HUES48 (cell line): ENCODE measurements at regions not wholly inside any gene's neighbourhood (a gene's known extent, or its start where the extent isn't known, plus 50 kb on each side); places are given as distances from the start of the nearest gene placed in this dataset.

Source experiments
- H3K27ac ChIP-seq: one replicate; pipeline ENCODE4 v1.7.0; 2013; ENCODE audit warnings: low read depth, low read length, inconsistent platforms
- H3K27me3 ChIP-seq: 2 replicates; pipeline ENCODE4 v1.6.1; 2013; ENCODE audit warnings: mild to moderate bottlenecking, low read length; ENCODE audit not compliant: control insufficient read depth, insufficient read depth
- H3K36me3 ChIP-seq: 2 replicates; pipeline ENCODE4 v1.6.1; 2013; ENCODE audit warnings: low read length; ENCODE audit not compliant: control insufficient read depth, insufficient read depth
- H3K4me1 ChIP-seq: 2 replicates; pipeline ENCODE4 v1.6.1; 2013; ENCODE audit warnings: mild to moderate bottlenecking, low read length; ENCODE audit not compliant: control insufficient read depth, insufficient read depth
- H3K4me3 ChIP-seq: 2 replicates; pipeline ENCODE4 v1.5.1; 2013; ENCODE audit warnings: mild to moderate bottlenecking, low read depth, low read length
- H3K9ac ChIP-seq: 2 replicates; pipeline ENCODE4 v1.6.1; 2013; ENCODE audit warnings: mild to moderate bottlenecking, low read depth, low read length, moderate library complexity
- H3K9me3 ChIP-seq: 2 replicates; pipeline ENCODE4 v1.6.1; 2013; ENCODE audit warnings: low read length; ENCODE audit not compliant: control insufficient read depth, insufficient read depth

DNA sequence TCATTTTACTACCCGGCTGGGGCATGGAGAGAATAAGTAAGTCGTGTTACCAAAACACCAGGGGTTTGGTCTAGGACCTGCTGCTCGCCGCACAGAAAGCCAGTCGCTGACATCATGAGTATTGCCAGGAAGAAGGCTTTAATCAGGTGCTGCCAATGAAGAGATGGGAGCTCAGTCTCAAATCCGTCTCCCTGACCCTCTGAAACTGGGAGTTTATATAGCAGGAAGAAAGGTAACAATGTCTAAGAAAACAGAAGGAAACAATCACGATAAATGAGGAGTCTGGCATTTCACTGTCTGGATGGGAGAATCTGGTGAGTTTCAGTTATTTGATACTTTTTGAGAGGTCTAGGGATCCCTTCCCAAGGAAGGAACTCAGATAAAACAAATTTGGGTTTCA is 437.9 kb upstream of the JARID2 start:
- Histone ChIP-seq H3K4me3 (no peak overlapping the region), H3K27ac (no peak overlapping the region), H3K4me1 (peaks cover 8% of the 10 kb centered on the region; the same call in 1 of the 2 replicates), H3K9me3 (no peaks in the 10 kb centered on the region), H3K27me3 (0 out of 2 replicates have a peak, but pooled peaks cover 7% of the 10 kb centered on the region), H3K36me3 (no peaks in the 10 kb centered on the region), H3K9ac (no peak overlapping the region)

DNA sequence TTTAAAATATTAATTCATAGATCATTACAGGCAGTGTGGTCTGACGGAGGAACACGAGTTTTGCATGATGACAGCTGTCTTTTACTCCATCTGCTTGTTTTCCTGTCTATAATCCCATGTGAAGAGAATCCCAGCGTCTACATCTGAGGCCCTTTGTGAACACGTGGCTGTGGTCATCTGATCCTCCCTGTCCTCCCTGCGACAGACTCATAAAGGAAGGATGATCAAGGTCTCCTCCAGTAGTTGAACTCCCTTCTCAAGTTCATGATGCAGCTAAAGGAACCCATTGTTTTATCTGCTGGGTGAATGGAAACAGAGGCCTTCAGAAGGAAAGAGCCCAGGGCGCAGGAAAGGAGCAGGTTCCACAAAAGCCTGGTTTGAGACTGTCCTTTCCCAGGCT is 435.8 kb upstream of the JARID2 start:
- H3K27ac ChIP-seq = no peak overlapping the region

DNA sequence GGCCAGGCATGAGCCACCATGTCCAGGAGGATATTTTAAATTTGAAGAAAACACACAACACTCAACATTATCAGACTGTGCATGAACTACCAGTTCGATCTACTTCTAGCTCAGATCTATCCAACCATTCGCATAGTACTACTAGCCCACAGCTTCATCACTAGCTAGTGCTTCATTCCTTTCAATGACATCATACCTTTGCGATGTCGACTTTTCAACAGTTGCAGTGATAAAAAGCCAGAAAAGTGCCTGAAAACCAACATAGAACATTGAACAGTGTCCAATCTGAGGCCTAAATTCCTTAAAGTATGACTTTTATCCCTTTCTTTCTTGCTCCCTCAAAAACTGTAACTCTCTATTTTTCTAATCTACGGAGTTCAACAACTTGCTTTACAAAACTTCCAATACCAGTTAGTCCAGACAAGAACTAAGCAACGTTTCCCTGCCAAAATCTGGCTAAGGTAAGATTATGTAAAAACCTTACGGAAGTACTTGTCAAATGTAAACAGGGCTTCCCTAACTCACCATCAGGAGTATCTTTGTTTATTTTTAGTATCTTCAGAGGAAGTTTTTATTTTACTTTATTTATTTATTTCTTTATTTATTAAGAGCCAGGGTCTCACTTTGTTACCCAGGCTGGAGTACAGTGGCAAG is 434.0 kb upstream of the JARID2 start:
- H3K9me3 ChIP-seq = no peaks in the 10 kb centered on the region
- H3K27ac ChIP-seq = no peak overlapping the region
- H3K36me3 ChIP-seq = no peaks in the 10 kb centered on the region
- H3K4me3 ChIP-seq = no peak overlapping the region
- H3K27me3 ChIP-seq = no peaks in the 10 kb centered on the region
- H3K4me1 ChIP-seq = peaks cover 17% of the 10 kb centered on the region
- H3K9ac ChIP-seq = no peak overlapping the region

More for the DNA sequence above, 435.8 kb upstream of the JARID2 start:
- Histone ChIP-seq H3K36me3 (no peaks in the 10 kb centered on the region), H3K27me3 (no peaks in the 10 kb centered on the region), H3K4me1 (peaks cover 8% of the 10 kb centered on the region; the same call in 1 of the 2 replicates), H3K9me3 (no peaks in the 10 kb centered on the region), H3K4me3 (no peak overlapping the region), H3K9ac (no peak overlapping the region)

DNA sequence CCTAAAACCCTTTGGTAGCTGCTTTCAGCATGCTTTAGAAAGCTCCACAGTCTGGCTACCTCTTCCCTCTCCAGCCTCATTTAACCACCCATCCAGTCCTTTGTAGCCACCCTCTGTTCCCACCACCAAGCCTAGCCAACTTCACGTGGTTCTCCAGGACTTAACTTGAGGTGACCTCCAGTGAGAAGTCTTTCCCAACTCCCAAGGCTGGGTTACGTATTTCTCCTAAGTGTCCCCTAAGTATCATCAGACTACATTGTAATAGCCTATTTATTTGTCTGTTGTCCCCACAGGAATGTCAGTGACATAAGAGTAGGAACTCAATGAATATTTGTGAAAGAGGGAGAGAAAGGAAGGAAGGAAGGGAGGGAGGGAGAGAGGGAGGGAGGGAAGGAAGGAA is 431.9 kb upstream of the JARID2 start:
- Histone ChIP-seq H3K4me1 (peaks cover 17% of the 10 kb centered on the region), H3K27ac (no peak overlapping the region), H3K36me3 (no peaks in the 10 kb centered on the region), H3K27me3 (no peaks in the 10 kb centered on the region), H3K4me3 (no peak overlapping the region), H3K9me3 (no peaks in the 10 kb centered on the region), H3K9ac (no peak overlapping the region)

DNA sequence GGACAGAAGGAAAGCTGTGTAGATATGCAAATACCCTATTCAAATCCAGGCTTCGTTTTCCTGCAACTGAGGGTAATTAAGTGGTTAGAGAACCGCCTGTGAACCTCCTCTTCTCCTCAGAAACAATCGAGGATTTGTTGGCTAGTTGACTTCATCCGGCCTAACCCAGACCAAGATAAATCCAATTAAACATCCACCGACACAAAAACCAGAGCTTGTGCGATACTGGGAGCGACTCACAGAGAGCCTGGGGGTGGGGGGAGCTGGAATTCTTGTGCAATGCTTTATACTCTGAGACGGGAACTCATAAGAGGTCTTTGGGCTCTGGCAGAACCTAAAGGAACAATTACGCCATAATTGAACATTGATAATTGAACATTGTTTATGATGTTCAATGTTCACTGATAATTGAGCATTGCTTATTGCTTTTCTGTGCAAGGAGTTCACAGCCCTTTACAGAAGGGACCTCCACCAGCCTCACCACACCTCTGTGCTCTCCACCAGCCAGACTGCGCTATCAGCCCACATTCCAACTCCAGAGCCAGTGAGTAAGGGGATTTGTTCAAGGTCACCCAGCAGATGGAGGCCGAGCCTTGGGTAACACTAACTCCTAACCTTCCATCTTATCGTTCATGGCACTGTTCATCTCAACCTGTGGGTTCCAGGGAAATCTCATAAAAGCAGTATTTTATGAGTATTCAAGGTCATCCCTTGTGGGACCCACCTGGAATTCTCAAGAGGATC is 429.6 kb upstream of the JARID2 start:
- Histone ChIP-seq H3K4me3 (no peak overlapping the region), H3K9ac (no peak overlapping the region), H3K27me3 (no peaks in the 10 kb centered on the region), H3K27ac (no peak overlapping the region), H3K9me3 (no peaks in the 10 kb centered on the region), H3K36me3 (no peaks in the 10 kb centered on the region), H3K4me1 (peaks cover 14% of the 10 kb centered on the region; the same call in 1 of the 2 replicates)

DNA sequence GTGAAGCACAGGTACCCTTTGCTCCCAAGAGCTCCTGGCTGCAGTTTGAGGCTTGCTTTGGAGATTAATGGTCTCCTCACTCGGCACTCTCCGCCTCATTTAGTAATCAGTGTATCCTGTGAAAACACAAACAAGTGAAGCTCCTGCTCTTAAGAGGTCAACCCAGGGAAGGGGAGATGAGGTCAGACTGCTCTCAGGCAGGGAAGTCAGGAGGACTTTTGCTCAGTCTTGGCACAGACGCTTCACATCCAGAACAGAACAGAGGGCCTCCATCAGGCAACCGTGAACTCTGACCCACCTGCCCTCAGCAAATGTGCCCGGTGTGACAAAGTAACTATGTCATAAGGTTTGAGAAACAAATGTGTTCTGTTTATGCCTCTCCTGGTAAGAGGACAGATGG is 428.8 kb upstream of the JARID2 start:
- H3K27me3 ChIP-seq = no peaks in the 10 kb centered on the region
- no peak overlapping the region for H3K9ac ChIP-seq
- no peak overlapping the region for H3K4me3 ChIP-seq
- H3K27ac ChIP-seq = no peak overlapping the region
- no peaks in the 10 kb centered on the region for H3K36me3 ChIP-seq
- peaks cover 13% of the 10 kb centered on the region; the same call in 1 of the 2 replicates for H3K4me1 ChIP-seq
- no peaks in the 10 kb centered on the region for H3K9me3 ChIP-seq

DNA sequence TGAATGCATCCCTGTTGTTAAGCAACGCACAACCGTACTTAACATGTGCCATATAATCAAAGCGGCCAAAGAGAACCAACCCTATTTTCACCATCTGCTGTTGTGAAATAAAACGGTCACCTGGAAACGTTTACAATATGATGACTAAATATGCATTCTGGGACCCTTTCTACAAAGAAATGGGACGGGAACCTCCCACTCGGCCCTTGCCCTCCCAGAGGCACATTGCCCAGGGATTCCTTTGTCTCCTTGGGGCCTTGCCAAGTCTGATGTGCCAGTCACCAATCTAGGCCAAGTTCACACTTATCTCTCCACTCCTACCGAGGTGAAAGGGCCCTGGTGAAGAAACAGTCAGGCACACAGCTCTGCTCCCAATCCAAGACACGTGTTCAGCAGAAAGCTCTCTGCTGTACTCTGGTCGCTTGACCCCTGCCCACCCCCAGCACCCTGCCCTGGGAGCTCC is 427.4 kb upstream of the JARID2 start:
- H3K4me3 ChIP-seq = no peak overlapping the region
- no peak overlapping the region for H3K9ac ChIP-seq
- H3K4me1 ChIP-seq = peaks cover 13% of the 10 kb centered on the region; the same call in 1 of the 2 replicates
- no peak overlapping the region for H3K27ac ChIP-seq
- no peaks in the 10 kb centered on the region for H3K27me3 ChIP-seq
- no peaks in the 10 kb centered on the region for H3K36me3 ChIP-seq
- no peaks in the 10 kb centered on the region for H3K9me3 ChIP-seq

DNA sequence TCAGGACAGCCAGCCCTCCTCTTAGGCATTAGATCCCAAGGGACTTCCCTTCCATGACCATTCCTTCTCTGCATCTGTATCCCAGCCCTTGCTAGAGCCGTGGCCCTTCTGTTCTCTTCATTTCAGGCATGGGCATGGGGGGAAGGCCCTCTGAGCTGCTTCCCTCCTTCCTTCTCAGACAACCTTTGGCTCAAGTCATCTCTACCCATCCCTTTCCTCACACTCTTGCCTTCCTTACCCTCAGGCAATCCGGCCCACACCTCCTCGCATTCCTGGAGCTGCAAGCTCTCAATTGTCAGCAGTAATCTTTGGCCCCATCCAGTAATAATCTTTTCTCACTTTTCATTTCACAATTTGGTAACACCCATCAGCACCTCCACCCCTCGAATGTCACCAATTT is 426.9 kb upstream of the JARID2 start:
- no peaks in the 10 kb centered on the region for H3K9me3 ChIP-seq
- H3K9ac ChIP-seq = no peak overlapping the region
- peaks cover 18% of the 10 kb centered on the region for H3K4me1 ChIP-seq
- no peaks in the 10 kb centered on the region for H3K27me3 ChIP-seq
- H3K36me3 ChIP-seq = no peaks in the 10 kb centered on the region
- H3K4me3 ChIP-seq = no peak overlapping the region
- no peak overlapping the region for H3K27ac ChIP-seq

DNA sequence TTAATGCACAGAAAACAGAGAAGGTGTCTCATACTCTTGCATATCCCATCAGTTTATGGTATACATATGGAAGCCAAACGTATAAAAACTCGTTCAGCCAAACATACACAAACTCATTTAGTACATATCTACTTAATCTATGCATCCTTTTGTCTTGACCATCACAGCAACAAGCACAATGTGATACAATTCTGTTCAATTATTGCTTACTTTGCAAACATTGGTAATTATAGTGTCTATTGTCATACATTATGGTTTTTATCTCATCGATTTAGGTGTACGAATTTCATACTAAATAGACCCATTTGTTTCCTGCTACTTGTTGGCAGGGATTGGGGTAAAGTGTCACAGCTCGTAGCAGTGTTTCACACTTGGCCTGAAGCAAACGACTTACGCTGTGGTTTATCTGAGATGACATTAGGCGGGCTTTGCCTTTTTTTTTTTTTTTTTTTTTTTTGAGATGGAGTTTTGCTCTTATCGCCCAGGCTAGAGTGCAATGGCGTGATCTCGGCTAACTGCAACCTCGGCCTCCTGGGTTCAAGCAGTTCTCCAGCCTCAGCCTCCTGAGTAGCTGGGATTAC is 425.9 kb upstream of the JARID2 start:
- Histone ChIP-seq H3K4me3 (no peak overlapping the region), H3K27me3 (no peaks in the 10 kb centered on the region), H3K27ac (no peak overlapping the region), H3K9me3 (no peaks in the 10 kb centered on the region), H3K4me1 (peaks cover 27% of the 10 kb centered on the region), H3K36me3 (no peaks in the 10 kb centered on the region), H3K9ac (no peak overlapping the region)

DNA sequence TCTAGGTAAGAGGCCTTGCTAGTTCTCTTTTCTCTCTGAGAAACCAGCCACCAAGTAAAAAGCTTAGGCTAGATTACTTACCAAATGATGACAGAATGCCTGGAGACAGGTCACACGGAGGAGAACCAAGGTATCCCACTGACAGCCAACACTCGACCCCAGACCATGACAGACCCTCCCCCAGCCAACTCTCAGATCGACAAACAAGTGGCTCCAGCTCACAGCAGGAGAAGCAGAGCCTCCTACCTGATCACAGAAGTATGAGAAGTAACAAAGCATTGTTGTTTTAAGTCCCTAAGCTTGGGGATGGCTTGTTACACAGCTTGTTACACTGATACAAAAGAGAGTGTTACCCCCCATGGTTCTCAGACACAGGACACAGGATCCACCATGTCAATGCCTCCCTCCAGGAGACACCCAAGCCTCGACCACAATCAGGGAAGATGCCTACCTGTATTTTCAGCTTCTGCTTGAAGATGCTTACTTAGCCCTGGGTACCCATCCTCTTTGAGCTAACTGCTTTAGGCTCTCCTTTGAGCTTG is 423.8 kb upstream of the JARID2 start:
- H3K9ac ChIP-seq = no peak overlapping the region
- no peak overlapping the region for H3K4me3 ChIP-seq
- no peaks in the 10 kb centered on the region for H3K9me3 ChIP-seq
- H3K27me3 ChIP-seq = no peaks in the 10 kb centered on the region
- H3K27ac ChIP-seq = no peak overlapping the region
- peaks cover 23% of the 10 kb centered on the region for H3K4me1 ChIP-seq
- H3K36me3 ChIP-seq = no peaks in the 10 kb centered on the region

DNA sequence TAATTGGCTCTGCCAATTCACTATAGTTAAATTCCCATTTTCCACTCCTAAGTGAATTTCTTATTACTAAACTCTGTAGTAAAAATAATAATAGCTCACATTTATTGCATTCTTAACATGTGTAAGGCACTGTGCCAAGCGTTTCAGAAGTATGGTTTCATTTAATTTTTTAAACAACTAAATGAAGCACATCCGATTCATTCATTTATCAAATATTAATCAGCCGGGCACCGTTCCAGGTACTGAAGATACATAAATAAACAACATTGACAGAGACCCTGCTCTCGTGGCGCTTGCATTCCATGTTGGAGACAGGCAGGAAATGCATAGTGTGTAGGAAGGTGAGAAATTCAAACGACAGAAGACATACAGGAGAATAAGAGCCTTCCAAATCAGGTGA is 423.2 kb upstream of the JARID2 start:
- Histone ChIP-seq H3K36me3 (no peaks in the 10 kb centered on the region), H3K4me1 (peaks cover 23% of the 10 kb centered on the region), H3K9ac (no peak overlapping the region), H3K9me3 (no peaks in the 10 kb centered on the region), H3K4me3 (no peak overlapping the region), H3K27me3 (no peaks in the 10 kb centered on the region), H3K27ac (no peak overlapping the region)
